ENCODE measurements at regions not wholly inside any gene's neighbourhood (a gene's known extent, or its start where the extent isn't known, plus 50 kb on each side); places are given as distances from the start of the nearest gene placed in this dataset.

- Histone ChIP-seq H3K9ac (ENCODE audit: insufficient read depth, low read depth, low read length) (no peak overlapping the region), H3K27me3 (ENCODE audit: control insufficient read depth in 1 of 2, insufficient read depth in 2 of 2, low read length in 2 of 2) (peaks cover 0 to 2% of the 10 kb centered on the region in 2 experiments; a peak in 1 of 5 replicates), H3K36me3 (replicated peaks in 1 of 2; ENCODE audit: control insufficient read depth in 1 of 2, insufficient read depth in 2 of 2, low read length in 2 of 2) (no peaks in the 10 kb centered on the region), H3K9me3 (ENCODE audit: low read length) (no peaks in the 10 kb centered on the region), H3K4me2 (ENCODE audit: low read depth, low read length) (no peak overlapping the region), H4K20me1 (ENCODE audit: insufficient read depth, low read length) (no peaks in the 10 kb centered on the region), H3K79me2 (ENCODE audit: insufficient read depth, low read length) (no peaks in the 10 kb centered on the region), H2AFZ (ENCODE audit: low read length) (no peak overlapping the region), H3K4me1 (ENCODE audit: insufficient read depth, low read length) (no peaks in the 10 kb centered on the region), H3K4me3 (replicated peaks in 1 of 3; ENCODE audit: insufficient read depth in 1 of 3, low read depth in 2 of 3, low read length in 3 of 3) (no peak overlapping the region), H3K27ac (ENCODE audit: extremely low read length, insufficient read depth, low read length) (no peak overlapping the region)
- ChIA-PET CTCF (ENCODE audit: low intra/inter-chr PET ratio, low total read pairs) (no interaction called here), POLR2A (no interaction called here)
- DNase-seq (ENCODE audit: low spot score) (no peak), FAIRE-seq (no peak), ATAC-seq (no peak; the same call in 2 of the 3 replicates)
- in situ Hi-C loops (cut with HindIII; ENCODE audit: extremely low pct_ligation_motif_present, low pct_unique_long_range_greater_than_20kb) (no loop called here), intact Hi-C loops (cut with micrococcal nuclease; ENCODE audit: unreplicated experiment) (no loop called here)
- no TSS peak for BruUV-seq (replicated peaks)
- WGBS (ENCODE audit: low lambda C conversion rate) = 14% methylated on average over 3 of the region's 5 CpGs
- TF ChIP-seq DR1 (CRISPR knock-in tag; IDR thresholded peaks at IDR 0.05) (no peak), E2F2 (CRISPR knock-in tag; IDR thresholded peaks at IDR 0.05; ENCODE audit: borderline replicate concordance) (no peak), NR3C1 (CRISPR knock-in tag; IDR thresholded peaks at IDR 0.05) (no peak), ZSCAN29 (CRISPR knock-in tag; conservative IDR thresholded peaks at IDR 0.05) (no peak), ATF1 (CRISPR knock-in tag; IDR thresholded peaks at IDR 0.05) (no peak), ZNF646 (CRISPR knock-in tag; IDR thresholded peaks at IDR 0.05) (no peak), BRCA1 (CRISPR knock-in tag; IDR thresholded peaks at IDR 0.05) (no peak), ZSCAN5A (CRISPR knock-in tag; IDR thresholded peaks at IDR 0.05; ENCODE audit: borderline replicate concordance) (no peak), ZNF234 (CRISPR knock-in tag; conservative IDR thresholded peaks at IDR 0.05) (no peak), NFE2 (CRISPR knock-in tag; IDR thresholded peaks at IDR 0.05) (no peak), HOMEZ (CRISPR knock-in tag; IDR thresholded peaks at IDR 0.05; ENCODE audit: low read depth) (no peak), ZNF136 (CRISPR knock-in tag; IDR thresholded peaks at IDR 0.05; ENCODE audit: low read depth) (no peak)
These were observed 522.6 kb downstream of the PTPRU start for GRCh38 chr1:29758781-29759499.
